Prostate gland (tissue), 2 donors: ENCODE measurements at regions not wholly inside any gene's neighbourhood (a gene's known extent, or its start where the extent isn't known, plus 50 kb on each side); places are given as distances from the start of the nearest gene placed in this dataset.

Experiments used
- DNase-seq: peaks from one replicate; pipeline ENCODE4 v3.0.0-alpha.2; 2019; ENCODE audit warnings: low spot score
- H3K27ac ChIP-seq, 2 donors: fragments of 200-600 bp; sonication (generic); 2 replicates each; pipeline ENCODE4 v1.5.1; 2017 to 2019
- H3K27me3 ChIP-seq: fragments of 200-600 bp; sonication (generic); replicated peaks from 2 replicates; pipeline ENCODE4 v1.5.1; 2019; ENCODE audit not compliant: insufficient read depth
- H3K36me3 ChIP-seq, 2 donors: fragments of 200-600 bp; sonication (generic); 1 replicate in 1 of 2; 2 replicates in 1 of 2; pipeline versions ENCODE4 v1.5.1 to v1.8.1; 2017 to 2019
- H3K4me1 ChIP-seq: fragments of 200-600 bp; sonication (generic); replicated peaks from 2 replicates; pipeline ENCODE4 v1.5.1; 2019
- H3K4me3 ChIP-seq, 2 donors: fragments of 200-600 bp; sonication (generic); 2 replicates each; pipeline ENCODE4 v1.5.1; 2017 to 2019
- H3K9me3 ChIP-seq: fragments of 200-600 bp; sonication (generic); 2 replicates; pipeline ENCODE4 v1.5.1; 2017
- POLR2A ChIP-seq: fragments of 450-650 bp; IDR thresholded peaks from one replicate; pipeline ENCODE4 v1.6.1; 2016; ENCODE audit warnings: antibody characterized with exemption, mild to moderate bottlenecking
- POLR2AphosphoS5 ChIP-seq: sonication (generic); formaldehyde crosslinking; IDR thresholded peaks from one replicate; pipeline ENCODE4 v1.6.1; 2017; ENCODE audit warnings: antibody characterized with exemption
- WGBS: methylation state at CpG from one replicate; pipeline ENCODE4 v1.1.5; 2018; 5-methylcytosine and 5-hydroxymethylcytosine counted together
- intact Hi-C: fragments of 100-400 bp; cut with DNase I; formaldehyde crosslinking; loops from one replicate; pipeline ENCODE4 v1.14.2; 2022
- TF ChIP-seq, protein P1 (sequence below), 4 experiments: fragments of 200-600 bp in 2 of 4; fragments of 450-650 bp in 2 of 4; sonication (generic) in 2 of 4; IDR thresholded peaks; 1 replicate in 3 of 4; 2 replicates in 1 of 4; pipeline ENCODE4 v1.5.1; 2016 to 2019; ENCODE audit warnings: antibody characterized with exemption in 4 of 4, mild to moderate bottlenecking in 2 of 4, moderate library complexity in 2 of 4

DNA sequence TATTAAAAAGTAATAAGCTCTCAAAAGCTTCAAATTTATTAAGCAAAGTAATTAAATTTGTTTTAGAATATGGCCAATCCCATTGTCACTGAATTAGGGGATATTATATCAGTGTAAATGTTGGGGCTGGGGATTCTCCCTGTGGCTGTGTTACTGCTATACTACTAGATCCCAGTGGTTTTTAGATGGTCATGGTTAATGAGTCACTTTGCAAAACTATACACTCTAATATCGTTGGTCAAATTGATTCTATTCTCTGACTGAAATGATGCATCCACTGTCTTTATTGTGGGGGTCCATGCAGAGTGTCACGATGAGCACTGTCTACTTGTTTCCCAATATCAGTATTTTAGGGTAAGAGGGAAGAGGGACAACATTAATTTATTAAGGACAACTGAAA, 336.9 kb upstream of the PREP start:
- TF ChIP-seq POLR2A = no peak
- TF ChIP-seq, protein P1, sequence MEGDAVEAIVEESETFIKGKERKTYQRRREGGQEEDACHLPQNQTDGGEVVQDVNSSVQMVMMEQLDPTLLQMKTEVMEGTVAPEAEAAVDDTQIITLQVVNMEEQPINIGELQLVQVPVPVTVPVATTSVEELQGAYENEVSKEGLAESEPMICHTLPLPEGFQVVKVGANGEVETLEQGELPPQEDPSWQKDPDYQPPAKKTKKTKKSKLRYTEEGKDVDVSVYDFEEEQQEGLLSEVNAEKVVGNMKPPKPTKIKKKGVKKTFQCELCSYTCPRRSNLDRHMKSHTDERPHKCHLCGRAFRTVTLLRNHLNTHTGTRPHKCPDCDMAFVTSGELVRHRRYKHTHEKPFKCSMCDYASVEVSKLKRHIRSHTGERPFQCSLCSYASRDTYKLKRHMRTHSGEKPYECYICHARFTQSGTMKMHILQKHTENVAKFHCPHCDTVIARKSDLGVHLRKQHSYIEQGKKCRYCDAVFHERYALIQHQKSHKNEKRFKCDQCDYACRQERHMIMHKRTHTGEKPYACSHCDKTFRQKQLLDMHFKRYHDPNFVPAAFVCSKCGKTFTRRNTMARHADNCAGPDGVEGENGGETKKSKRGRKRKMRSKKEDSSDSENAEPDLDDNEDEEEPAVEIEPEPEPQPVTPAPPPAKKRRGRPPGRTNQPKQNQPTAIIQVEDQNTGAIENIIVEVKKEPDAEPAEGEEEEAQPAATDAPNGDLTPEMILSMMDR (IDR thresholded peaks at IDR 0.05) = no peak
- TF ChIP-seq POLR2AphosphoS5 = no peak
- Histone ChIP-seq H3K9me3 (no peaks in the 10 kb centered on the region), H3K4me3 (no peak overlapping the region), H3K4me1 (no peaks in the 10 kb centered on the region), H3K36me3 (no peaks in the 10 kb centered on the region), H3K27ac (no peak overlapping the region), H3K27me3 (no peaks in the 10 kb centered on the region)
- intact Hi-C loops = no loop called here
- no peak for DNase-seq
- 90% methylated on average over 2 of the region's 2 CpGs for WGBS

DNA sequence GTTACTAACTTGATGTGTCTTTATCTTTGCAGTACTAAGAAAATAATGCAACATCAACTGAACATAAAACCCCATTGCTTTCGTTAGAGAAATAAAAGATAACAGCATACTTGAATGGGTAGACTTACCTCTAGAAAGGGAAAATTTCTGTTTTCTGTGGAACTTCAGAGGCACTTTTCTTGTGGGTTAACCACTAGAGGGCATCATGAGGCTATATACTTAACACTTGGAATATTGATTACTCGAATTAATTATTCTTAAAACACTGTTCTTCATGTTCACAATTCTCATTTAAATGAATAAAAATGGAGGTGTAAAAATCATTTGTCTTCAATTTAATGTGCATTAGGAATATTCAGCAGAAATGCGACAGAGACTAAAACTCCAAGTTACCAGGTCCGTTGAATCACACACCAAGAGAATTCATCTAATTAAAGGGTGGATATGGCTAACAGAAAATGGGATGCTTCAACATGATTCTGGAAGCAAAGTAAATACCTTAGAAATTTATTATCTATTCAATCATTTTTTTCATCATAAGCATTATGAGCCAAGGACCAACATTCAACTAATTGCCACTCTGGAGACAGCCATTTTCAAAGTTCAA, 330.8 kb upstream of the PREP start:
- intact Hi-C loops = no loop called here
- 77% methylated on average over 4 of the region's 4 CpGs for WGBS
- Histone ChIP-seq H3K9me3 (no peaks in the 10 kb centered on the region), H3K27me3 (no peaks in the 10 kb centered on the region), H3K4me3 (no peak overlapping the region), H3K27ac (no peak overlapping the region), H3K4me1 (no peaks in the 10 kb centered on the region), H3K36me3 (no peaks in the 10 kb centered on the region)
- DNase-seq = no peak
- no peak for TF ChIP-seq POLR2AphosphoS5
- TF ChIP-seq, protein P1 (IDR thresholded peaks at IDR 0.05) = peak in 3 of 4 experiments; percentile 53 to 64 (median 55)

DNA sequence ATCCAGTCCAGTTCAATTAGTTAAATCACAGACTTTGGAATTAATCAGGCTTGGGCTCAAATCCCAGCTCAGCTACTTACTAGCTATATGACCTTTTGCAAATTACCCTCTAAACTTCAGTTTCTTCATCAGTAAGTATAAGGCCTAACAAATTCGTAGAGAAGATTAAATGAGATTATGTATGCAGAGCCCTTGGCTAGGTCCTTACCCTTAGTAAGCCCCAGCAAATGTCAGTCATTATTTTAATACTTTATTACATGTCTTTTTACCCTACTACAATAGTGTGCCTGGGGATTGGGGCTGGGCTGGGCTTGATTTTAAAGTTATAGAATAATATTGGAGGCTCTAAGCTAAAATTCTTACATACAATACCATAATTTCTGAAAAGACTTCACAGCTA, 326.1 kb upstream of the PREP start:
- TF ChIP-seq POLR2A (no peak), POLR2AphosphoS5 (no peak)
- TF ChIP-seq, protein P1 (IDR thresholded peaks at IDR 0.05) = no peak
- intact Hi-C loops = no loop called here
- Histone ChIP-seq H3K27me3 (no peaks in the 10 kb centered on the region), H3K4me3 (no peak overlapping the region), H3K36me3 (no peaks in the 10 kb centered on the region), H3K9me3 (no peaks in the 10 kb centered on the region), H3K4me1 (no peaks in the 10 kb centered on the region), H3K27ac (no peak overlapping the region)
- 94% methylated on average over 1 of the region's 1 CpG for WGBS
- no peak for DNase-seq

DNA sequence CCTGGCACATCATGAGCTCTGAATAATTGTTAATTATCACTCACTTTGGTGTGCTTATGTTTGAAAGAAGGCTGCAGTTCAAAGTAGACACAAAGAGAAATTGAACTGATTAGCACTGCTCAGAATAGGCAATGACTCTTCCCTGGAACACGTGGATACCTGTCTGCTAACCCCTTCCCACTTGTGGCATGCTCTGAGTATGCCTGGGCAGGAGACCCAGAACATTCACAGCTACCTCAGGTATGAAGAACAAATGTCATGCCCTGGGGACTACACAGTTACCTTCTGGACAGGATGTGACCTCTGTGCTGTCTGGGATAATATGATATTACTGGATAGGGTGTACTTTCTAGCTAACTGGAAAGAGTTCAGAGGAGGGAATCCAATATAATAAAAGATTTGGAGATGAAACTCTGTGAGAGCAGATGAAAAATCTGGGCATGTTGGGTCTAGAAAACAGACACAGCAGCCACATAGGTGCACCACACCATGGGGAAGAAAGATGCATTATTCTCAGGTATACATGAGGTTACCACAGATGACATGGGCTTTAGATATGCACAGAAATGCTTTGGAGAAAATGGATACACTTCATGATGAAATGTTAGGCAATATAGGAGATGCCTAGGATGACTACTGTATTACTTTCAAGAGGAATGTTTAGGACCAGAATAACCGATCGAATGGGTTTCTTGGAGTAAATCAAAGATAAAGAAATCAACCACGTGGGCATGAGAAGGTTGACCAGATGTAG, 324.2 kb upstream of the PREP start:
- Histone ChIP-seq H3K27ac (no peak overlapping the region), H3K4me3 (no peak overlapping the region), H3K36me3 (no peaks in the 10 kb centered on the region), H3K4me1 (no peaks in the 10 kb centered on the region), H3K9me3 (no peaks in the 10 kb centered on the region), H3K27me3 (no peaks in the 10 kb centered on the region)
- WGBS = 88% methylated on average over 4 of the region's 4 CpGs
- DNase-seq = no peak
- intact Hi-C loops = no loop called here
- TF ChIP-seq POLR2AphosphoS5 (no peak), POLR2A (no peak)
- TF ChIP-seq, protein P1 (IDR thresholded peaks at IDR 0.05) = no peak

DNA sequence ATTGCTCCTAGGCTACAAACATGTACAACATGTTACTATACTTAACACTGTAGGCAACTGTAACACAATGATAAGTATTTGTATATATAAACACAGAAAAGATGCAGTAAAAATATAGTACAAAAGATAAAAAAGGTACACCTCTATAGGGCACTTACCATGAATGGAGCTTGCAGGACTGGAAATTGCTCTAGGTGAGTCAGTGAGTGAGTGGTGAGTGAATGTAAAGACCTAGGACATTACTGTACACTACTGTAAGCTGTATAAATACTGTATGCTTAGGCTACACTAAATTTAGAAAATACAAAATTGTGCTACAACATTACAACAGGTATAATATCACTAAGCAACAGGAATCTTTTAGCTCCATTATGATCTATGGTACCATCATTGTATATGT, 312.0 kb upstream of the PREP start:
- Histone ChIP-seq H3K4me1 (no peaks in the 10 kb centered on the region), H3K27me3 (no peaks in the 10 kb centered on the region), H3K9me3 (no peaks in the 10 kb centered on the region), H3K27ac (no peak overlapping the region), H3K36me3 (no peaks in the 10 kb centered on the region), H3K4me3 (no peak overlapping the region)
- TF ChIP-seq, protein P1 (IDR thresholded peaks at IDR 0.05) = no peak
- TF ChIP-seq POLR2A (no peak), POLR2AphosphoS5 (no peak)
- no peak for DNase-seq
- intact Hi-C loops = no loop called here
